ENCODE measurements at regions not wholly inside any gene's neighbourhood (a gene's known extent, or its start where the extent isn't known, plus 50 kb on each side); places are given as distances from the start of the nearest gene placed in this dataset.

DNA sequence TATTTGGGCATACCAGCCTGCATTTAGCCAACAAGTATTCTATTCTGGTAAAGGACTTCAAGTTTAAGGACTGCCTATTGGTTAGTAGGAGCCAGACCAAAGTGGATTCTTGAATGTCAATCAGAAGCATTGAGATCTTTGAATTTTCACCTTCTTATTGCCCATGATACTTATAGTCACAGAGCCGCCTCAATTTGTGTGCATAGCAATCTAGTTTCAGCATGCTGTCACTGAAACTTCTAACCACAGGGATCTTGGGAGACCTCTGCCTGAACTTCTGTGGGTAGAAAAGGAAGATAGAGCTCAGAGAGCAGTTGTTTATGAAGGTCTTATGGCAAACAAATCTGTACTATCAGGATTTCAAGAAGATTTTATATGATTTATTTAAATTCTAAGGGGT lies 501.4 kb upstream of the USP24 start:
- ATAC-seq (ENCODE audit: insufficient read depth, low FRiP score) = no peak
- Histone ChIP-seq H3K4me3 (no peak overlapping the region), H3K9me3 (ENCODE audit: control insufficient read depth in 4 of 4, insufficient read depth in 3 of 4, low read length in 3 of 4) (no peaks in the 10 kb centered on the region), H3K36me3 (ENCODE audit: control insufficient read depth in 4 of 4, insufficient read depth in 4 of 4, low read length in 4 of 4) (no peaks in the 10 kb centered on the region), H3K9ac (ENCODE audit: insufficient read depth in 1 of 2, low read length in 2 of 2) (no peak overlapping the region), H3K27me3 (ENCODE audit: control insufficient read depth in 3 of 3, insufficient read depth in 3 of 3, low read length in 2 of 3) (no peaks in the 10 kb centered on the region), H3K27ac (ENCODE audit: low read depth in 1 of 2, low read length in 1 of 2) (no peak overlapping the region), H3K4me1 (ENCODE audit: control insufficient read depth in 5 of 5, insufficient read depth in 5 of 5, low read length in 5 of 5) (peaks cover 0 to 49% (median 13%) of the 10 kb centered on the region in 5 donors)
- no peak for TF ChIP-seq CTCF (IDR thresholded peaks at IDR 0.05; ENCODE audit: control extremely low read depth, extremely low read depth)
- DNase-seq = no peak
- WGBS, 2 donors = 79 to 97% methylated on average over 1 of the region's 1 CpG

DNA sequence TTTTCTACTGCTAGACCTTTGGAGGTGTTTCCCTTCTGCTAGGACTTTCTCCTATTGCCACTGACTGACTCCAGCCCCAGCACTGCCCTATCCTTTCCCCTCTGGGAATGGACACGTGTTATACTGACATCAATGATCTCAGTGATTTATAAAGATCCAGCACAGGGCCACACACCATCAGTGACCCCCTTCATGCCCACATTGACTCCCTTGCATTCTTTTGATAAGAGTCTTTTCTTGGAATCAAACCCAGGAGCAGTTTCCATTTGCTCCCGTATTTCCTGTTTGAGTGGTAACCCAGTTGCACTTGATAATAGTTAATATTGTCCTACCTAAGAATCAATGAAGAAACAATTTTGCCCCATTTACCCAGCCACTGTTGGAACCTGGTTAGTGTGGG lies 501.0 kb upstream of the USP24 start:
- no peak overlapping the region for H3K27ac ChIP-seq (ENCODE audit: low read depth in 1 of 2, low read length in 1 of 2)
- no peaks in the 10 kb centered on the region for H3K27me3 ChIP-seq (ENCODE audit: control insufficient read depth in 3 of 3, insufficient read depth in 3 of 3, low read length in 2 of 3)
- peaks cover 0 to 1% (median 0%) of the 10 kb centered on the region in 4 donors for H3K9me3 ChIP-seq (ENCODE audit: control insufficient read depth in 4 of 4, insufficient read depth in 3 of 4, low read length in 3 of 4)
- no peak overlapping the region for H3K9ac ChIP-seq (ENCODE audit: insufficient read depth in 1 of 2, low read length in 2 of 2)
- H3K4me1 ChIP-seq (ENCODE audit: control insufficient read depth in 5 of 5, insufficient read depth in 5 of 5, low read length in 5 of 5) = peaks cover 0 to 49% (median 13%) of the 10 kb centered on the region in 5 donors
- no peak for DNase-seq
- H3K4me3 ChIP-seq = no peak overlapping the region
- H3K36me3 ChIP-seq (ENCODE audit: control insufficient read depth in 4 of 4, insufficient read depth in 4 of 4, low read length in 4 of 4) = no peaks in the 10 kb centered on the region
- no peak for TF ChIP-seq CTCF (IDR thresholded peaks at IDR 0.05; ENCODE audit: control extremely low read depth, extremely low read depth)
- no peak for ATAC-seq (ENCODE audit: insufficient read depth, low FRiP score)
- WGBS, 2 donors = 55 to 80% methylated on average over 2 of the region's 2 CpGs

DNA sequence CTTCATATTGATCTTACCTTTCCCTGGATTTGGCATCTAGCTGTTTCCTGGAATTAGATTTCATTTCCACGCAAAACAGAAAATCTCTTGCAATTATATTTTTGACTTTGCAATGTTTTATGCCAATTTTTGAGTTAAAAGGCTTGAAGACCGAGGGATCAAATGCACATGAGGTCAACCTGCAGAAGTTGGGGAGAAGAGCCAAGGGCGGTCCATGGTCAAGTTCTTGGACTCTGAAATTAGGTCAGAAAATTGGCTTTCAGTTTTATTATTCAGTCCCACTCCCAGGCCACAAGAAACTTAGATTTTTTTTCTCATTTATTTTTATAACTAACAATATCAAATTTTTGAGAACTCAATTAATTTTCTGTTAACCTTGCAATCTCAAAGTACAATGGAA lies 499.1 kb upstream of the USP24 start:
- peaks cover 0 to 39% (median 13%) of the 10 kb centered on the region in 5 donors for H3K4me1 ChIP-seq (ENCODE audit: control insufficient read depth in 5 of 5, insufficient read depth in 5 of 5, low read length in 5 of 5)
- TF ChIP-seq CTCF (IDR thresholded peaks at IDR 0.05; ENCODE audit: control extremely low read depth, extremely low read depth) = no peak
- ATAC-seq (ENCODE audit: insufficient read depth, low FRiP score) = no peak
- H3K27me3 ChIP-seq (ENCODE audit: control insufficient read depth in 3 of 3, insufficient read depth in 3 of 3, low read length in 2 of 3) = no peaks in the 10 kb centered on the region
- DNase-seq = no peak
- no peaks in the 10 kb centered on the region for H3K36me3 ChIP-seq (ENCODE audit: control insufficient read depth in 4 of 4, insufficient read depth in 4 of 4, low read length in 4 of 4)
- H3K27ac ChIP-seq (ENCODE audit: low read depth in 1 of 2, low read length in 1 of 2) = no peak overlapping the region
- H3K4me3 ChIP-seq = no peak overlapping the region
- peaks cover 0 to 2% (median 0%) of the 10 kb centered on the region in 4 donors for H3K9me3 ChIP-seq (ENCODE audit: control insufficient read depth in 4 of 4, insufficient read depth in 3 of 4, low read length in 3 of 4)
- H3K9ac ChIP-seq (ENCODE audit: insufficient read depth in 1 of 2, low read length in 2 of 2) = no peak overlapping the region
- WGBS, 2 donors = 86 to 92% methylated on average over 3 of the region's 3 CpGs

- no peak overlapping the region for H3K9ac ChIP-seq (ENCODE audit: insufficient read depth in 1 of 2, low read length in 2 of 2)
- no peak overlapping the region for H3K4me3 ChIP-seq
- 88 to 92% methylated on average over 5 of the region's 5 CpGs for WGBS, 2 donors
- no peak for TF ChIP-seq CTCF (IDR thresholded peaks at IDR 0.05; ENCODE audit: control extremely low read depth, extremely low read depth)
- no peak for DNase-seq
- no peak for ATAC-seq (ENCODE audit: insufficient read depth, low FRiP score)
- no peak overlapping the region for H3K27ac ChIP-seq (ENCODE audit: low read depth in 1 of 2, low read length in 1 of 2)
- H3K27me3 ChIP-seq (ENCODE audit: control insufficient read depth in 3 of 3, insufficient read depth in 3 of 3, low read length in 2 of 3) = no peaks in the 10 kb centered on the region
- H3K9me3 ChIP-seq (ENCODE audit: control insufficient read depth in 4 of 4, insufficient read depth in 3 of 4, low read length in 3 of 4) = peaks cover 0 to 2% (median 0%) of the 10 kb centered on the region in 4 donors
- H3K36me3 ChIP-seq (ENCODE audit: control insufficient read depth in 4 of 4, insufficient read depth in 4 of 4, low read length in 4 of 4) = no peaks in the 10 kb centered on the region
- H3K4me1 ChIP-seq (ENCODE audit: control insufficient read depth in 5 of 5, insufficient read depth in 5 of 5, low read length in 5 of 5) = peaks cover 0 to 41% (median 13%) of the 10 kb centered on the region in 5 donors
Measured at GRCh38 chr1:55713516-55713915, 498.4 kb upstream of the USP24 start.
